Stomach (tissue), 4 donors: ENCODE measurements at regions not wholly inside any gene's neighbourhood (a gene's known extent, or its start where the extent isn't known, plus 50 kb on each side); places are given as distances from the start of the nearest gene placed in this dataset.

Experiments
- POLR2A ChIP-seq, 4 donors: fragments of 450-650 bp; IDR thresholded peaks; one replicate each; pipeline ENCODE4 v1.6.1; 2016; ENCODE audit warnings: antibody characterized with exemption in 4 of 4, control low read depth in 2 of 4, mild to moderate bottlenecking in 1 of 4, moderate library complexity in 1 of 4
- POLR2AphosphoS5 ChIP-seq, 3 donors: sonication (generic); formaldehyde crosslinking; IDR thresholded peaks; one replicate each; pipeline ENCODE4 v1.6.1; 2016; ENCODE audit warnings: antibody characterized with exemption in 3 of 3
- TF ChIP-seq, protein P1 (sequence below), 7 experiments: fragments of 450-650 bp in 4 of 7; fragments of 200-600 bp in 3 of 7; sonication (generic) in 3 of 7; IDR thresholded peaks; one replicate each; pipeline ENCODE4 v1.5.1; 2016 to 2019; ENCODE audit warnings: antibody characterized with exemption in 7 of 7, control low read depth in 2 of 7, mild to moderate bottlenecking in 1 of 7

DNA sequence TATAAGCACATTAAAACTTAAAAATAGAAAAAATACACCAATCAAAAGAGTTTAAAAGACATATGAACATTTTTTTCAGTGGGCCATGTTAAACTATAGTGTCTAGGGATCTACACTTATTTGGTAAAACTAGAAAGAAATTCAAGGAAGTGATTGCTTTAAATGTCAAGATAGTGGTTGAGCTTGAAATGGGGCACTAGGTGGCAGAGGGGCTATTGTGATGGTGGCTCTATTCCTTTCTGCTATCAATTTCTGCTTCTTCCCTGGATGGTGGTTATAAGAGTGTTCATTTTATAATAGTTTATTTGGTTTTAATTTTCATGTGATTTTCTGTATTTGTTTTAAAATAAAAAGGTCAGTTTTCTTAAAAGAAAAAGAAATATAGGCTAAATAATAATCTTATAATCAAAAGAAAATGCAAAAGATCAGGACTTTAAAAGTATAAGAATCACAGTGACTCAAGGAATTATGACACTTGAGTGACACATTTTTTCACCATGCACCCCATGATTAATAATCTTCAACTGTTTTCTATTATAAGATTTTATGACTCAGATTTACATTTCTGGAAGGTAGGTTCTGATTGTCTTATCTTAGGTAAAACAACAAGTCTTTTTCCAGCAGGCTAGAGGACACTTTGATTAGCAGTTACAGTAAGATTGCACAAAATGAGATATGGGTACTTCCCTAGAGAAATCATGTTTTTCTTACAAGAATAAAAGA, 137.5 kb downstream of the FSCB start:
- TF ChIP-seq, protein P1, sequence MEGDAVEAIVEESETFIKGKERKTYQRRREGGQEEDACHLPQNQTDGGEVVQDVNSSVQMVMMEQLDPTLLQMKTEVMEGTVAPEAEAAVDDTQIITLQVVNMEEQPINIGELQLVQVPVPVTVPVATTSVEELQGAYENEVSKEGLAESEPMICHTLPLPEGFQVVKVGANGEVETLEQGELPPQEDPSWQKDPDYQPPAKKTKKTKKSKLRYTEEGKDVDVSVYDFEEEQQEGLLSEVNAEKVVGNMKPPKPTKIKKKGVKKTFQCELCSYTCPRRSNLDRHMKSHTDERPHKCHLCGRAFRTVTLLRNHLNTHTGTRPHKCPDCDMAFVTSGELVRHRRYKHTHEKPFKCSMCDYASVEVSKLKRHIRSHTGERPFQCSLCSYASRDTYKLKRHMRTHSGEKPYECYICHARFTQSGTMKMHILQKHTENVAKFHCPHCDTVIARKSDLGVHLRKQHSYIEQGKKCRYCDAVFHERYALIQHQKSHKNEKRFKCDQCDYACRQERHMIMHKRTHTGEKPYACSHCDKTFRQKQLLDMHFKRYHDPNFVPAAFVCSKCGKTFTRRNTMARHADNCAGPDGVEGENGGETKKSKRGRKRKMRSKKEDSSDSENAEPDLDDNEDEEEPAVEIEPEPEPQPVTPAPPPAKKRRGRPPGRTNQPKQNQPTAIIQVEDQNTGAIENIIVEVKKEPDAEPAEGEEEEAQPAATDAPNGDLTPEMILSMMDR (IDR thresholded peaks at IDR 0.05), result no peak
- no peak for TF ChIP-seq POLR2A (IDR thresholded peaks at IDR 0.05)
- no peak for TF ChIP-seq POLR2AphosphoS5 (IDR thresholded peaks at IDR 0.05)
